HEK293T (cell line): ENCODE measurements at regions not wholly inside any gene's neighbourhood (a gene's known extent, or its start where the extent isn't known, plus 50 kb on each side); places are given as distances from the start of the nearest gene placed in this dataset.

ENCODE experiments used
- CTCF ChIA-PET: fragments of 350-600 bp; formaldehyde crosslinking; extraction: SDS; loops from one replicate; lab custom pipeline; 2021; ENCODE audit warnings: antibody characterized with exemption, inconsistent platforms; lab: Yijun Ruan, JAX
- POLR2A ChIA-PET: fragments of 350-600 bp; formaldehyde crosslinking; extraction: SDS; loops from one replicate; lab custom pipeline; 2020; ENCODE audit warnings: antibody characterized with exemption, inconsistent platforms; lab: Yijun Ruan, JAX
- DNase-seq: peaks from one replicate; pipeline ENCODE4 v3.0.0; 2012; ENCODE audit warnings: mixed read lengths; ENCODE audit errors: extremely low spot score
- ARNT ChIP-seq: fragments of 450-650 bp; IDR thresholded peaks from 2 replicates; pipeline ENCODE4 v1.6.1; 2017; ENCODE audit warnings: mild to moderate bottlenecking
- BHLHE40 ChIP-seq: fragments of 450-650 bp; IDR thresholded peaks from 2 replicates; pipeline ENCODE4 v1.6.1; 2016; ENCODE audit warnings: mild to moderate bottlenecking, moderate library complexity, borderline replicate concordance
- CTBP1 ChIP-seq: fragments of 450-650 bp; IDR thresholded peaks from 2 replicates; pipeline ENCODE4 v1.6.1; 2016; ENCODE audit warnings: borderline replicate concordance
- ELF4 ChIP-seq: fragments of 450-650 bp; IDR thresholded peaks from 2 replicates; pipeline ENCODE4 v1.6.1; 2017; ENCODE audit warnings: antibody characterized with exemption
- FOXA1 ChIP-seq: fragments of 450-650 bp; IDR thresholded peaks from 2 replicates; pipeline ENCODE4 v1.6.1; 2016; ENCODE audit warnings: mild to moderate bottlenecking
- FOXK2 ChIP-seq: fragments of 450-650 bp; IDR thresholded peaks from 2 replicates; pipeline ENCODE4 v1.6.1; 2016; ENCODE audit warnings: mild to moderate bottlenecking
- FOXM1 ChIP-seq: fragments of 450-650 bp; IDR thresholded peaks from 2 replicates; pipeline ENCODE4 v1.6.1; 2017; ENCODE audit warnings: mild to moderate bottlenecking, borderline replicate concordance
- HDGF ChIP-seq: fragments of 450-650 bp; IDR thresholded peaks from 2 replicates; pipeline ENCODE4 v1.6.1; 2017; ENCODE audit warnings: antibody characterized with exemption, borderline replicate concordance
- L3MBTL2 ChIP-seq: fragments of 450-650 bp; conservative IDR thresholded peaks from 2 replicates; pipeline ENCODE4 v1.6.1; 2016; ENCODE audit warnings: mild to moderate bottlenecking
- LEF1 ChIP-seq: fragments of 450-650 bp; IDR thresholded peaks from 2 replicates; pipeline ENCODE4 v1.6.1; 2017; ENCODE audit warnings: mild to moderate bottlenecking, borderline replicate concordance
- NFRKB ChIP-seq: fragments of 450-650 bp; IDR thresholded peaks from 2 replicates; pipeline ENCODE4 v1.6.1; 2016; ENCODE audit warnings: mild to moderate bottlenecking, moderate library complexity
- PKNOX1 ChIP-seq: fragments of 450-650 bp; IDR thresholded peaks from 2 replicates; pipeline ENCODE4 v1.6.1; 2016
- SP1 ChIP-seq: fragments of 450-650 bp; IDR thresholded peaks from 2 replicates; pipeline ENCODE4 v1.6.1; 2017
- SUZ12 ChIP-seq: fragments of 450-650 bp; IDR thresholded peaks from 2 replicates; pipeline ENCODE4 v1.6.1; 2016; ENCODE audit warnings: mild to moderate bottlenecking
- TARDBP ChIP-seq: fragments of 450-650 bp; IDR thresholded peaks from 2 replicates; pipeline ENCODE4 v1.6.1; 2016
- ZNF384 ChIP-seq: fragments of 450-650 bp; IDR thresholded peaks from 2 replicates; pipeline ENCODE4 v1.6.1; 2016

- ChIA-PET CTCF (no interaction called here), POLR2A (no interaction called here)
- DNase-seq, result no peak
- TF ChIP-seq PKNOX1 (no peak), L3MBTL2 (no peak), ELF4 (no peak), FOXM1 (no peak), TARDBP (no peak), LEF1 (no peak), FOXA1 (no peak), ARNT (no peak), NFRKB (no peak), ZNF384 (no peak), SP1 (no peak), CTBP1 (no peak), FOXK2 (no peak), HDGF (no peak), SUZ12 (no peak)
These were observed 698.5 kb downstream of the OTOL1 start for GRCh38 chr3:162195147-162195546.

- no peak for TF ChIP-seq BHLHE40
- TF ChIP-seq ELF4, result no peak
- TF ChIP-seq ARNT, result no peak
- no peak for TF ChIP-seq LEF1
- TF ChIP-seq FOXA1, result no peak
- no peak for TF ChIP-seq CTBP1
- no peak for TF ChIP-seq TARDBP
- no peak for TF ChIP-seq PKNOX1
- no peak for TF ChIP-seq SUZ12
- TF ChIP-seq SP1, result no peak
- no peak for TF ChIP-seq HDGF
- no peak for TF ChIP-seq NFRKB
- TF ChIP-seq FOXK2, result no peak
- ChIA-PET CTCF (no interaction called here), POLR2A (no interaction called here)
- no peak for DNase-seq
These were observed 700.4 kb downstream of the OTOL1 start for GRCh38 chr3:162196964-162197363.

- DNase-seq, result no peak
- CTCF ChIA-PET, result no interaction called here
- TF ChIP-seq PKNOX1 (no peak), LEF1 (no peak), SUZ12 (no peak), HDGF (no peak), ARNT (no peak), FOXK2 (no peak), CTBP1 (no peak), NFRKB (no peak), FOXA1 (no peak), L3MBTL2 (no peak), SP1 (no peak), ELF4 (no peak), TARDBP (no peak), ZNF384 (no peak), FOXM1 (no peak), BHLHE40 (no peak)
- POLR2A ChIA-PET, result no interaction called here
These were observed 704.2 kb downstream of the OTOL1 start for GRCh38 chr3:162200836-162201235.

GRCh38 chr3:162206648-162207047 lies 710.0 kb downstream of the OTOL1 start:
- CTCF ChIA-PET, result no interaction called here
- TF ChIP-seq SUZ12 (no peak), PKNOX1 (no peak), LEF1 (no peak), ZNF384 (no peak), ARNT (no peak), L3MBTL2 (no peak), HDGF (no peak), ELF4 (no peak), CTBP1 (no peak), SP1 (no peak), FOXA1 (no peak), FOXM1 (no peak), FOXK2 (no peak), NFRKB (no peak), TARDBP (no peak), BHLHE40 (no peak)
- POLR2A ChIA-PET, result no interaction called here
- no peak for DNase-seq

GRCh38 chr3:162211470-162211869 lies 714.9 kb downstream of the OTOL1 start:
- DNase-seq, result no peak
- POLR2A ChIA-PET, result no interaction called here
- CTCF ChIA-PET, result no interaction called here
- TF ChIP-seq FOXK2 (no peak), NFRKB (no peak), FOXA1 (no peak), SP1 (no peak), ELF4 (no peak), SUZ12 (no peak), HDGF (no peak), ZNF384 (no peak), L3MBTL2 (no peak), TARDBP (no peak), BHLHE40 (no peak), FOXM1 (no peak), CTBP1 (no peak), ARNT (no peak)
